Liver (tissue), 3 donors: ENCODE measurements at regions not wholly inside any gene's neighbourhood (a gene's known extent, or its start where the extent isn't known, plus 50 kb on each side); places are given as distances from the start of the nearest gene placed in this dataset.
A peak's percentile ranks its signal among the peaks of the same experiment; 100 is the strongest.

Experiments used
- EGR1 ChIP-seq, 2 donors: IDR thresholded peaks; 2 replicates each; pipeline ENCODE4 v1.6.1; 2016 to 2018; ENCODE audit warnings: antibody characterized with exemption in 2 of 2, low read depth in 2 of 2
- FOXA1 ChIP-seq: IDR thresholded peaks from 2 replicates; pipeline ENCODE4 v1.6.1; 2016; ENCODE audit warnings: antibody characterized with exemption
- GABPA ChIP-seq, 2 donors: IDR thresholded peaks in 1 of 2; conservative IDR thresholded peaks in 1 of 2; 2 replicates each; pipeline ENCODE4 v1.6.1; 2016; ENCODE audit warnings: antibody characterized with exemption in 2 of 2, mild to moderate bottlenecking in 1 of 2, moderate library complexity in 1 of 2
- HNF4G ChIP-seq: IDR thresholded peaks from 2 replicates; pipeline ENCODE4 v1.6.1; 2016; ENCODE audit warnings: antibody characterized with exemption
- JUND ChIP-seq, 2 donors: IDR thresholded peaks; 2 replicates each; pipeline ENCODE4 v1.6.1; 2016; ENCODE audit warnings: antibody characterized with exemption in 2 of 2
- RAD21 ChIP-seq, 2 donors: IDR thresholded peaks; 2 replicates each; pipeline ENCODE4 v1.6.1; 2016; ENCODE audit warnings: antibody characterized with exemption in 2 of 2, mild to moderate bottlenecking in 2 of 2
- RXRA ChIP-seq, 2 donors: IDR thresholded peaks; 2 replicates each; pipeline ENCODE4 v1.6.1; 2017 to 2018; ENCODE audit warnings: antibody characterized with exemption in 2 of 2, mild to moderate bottlenecking in 1 of 2
- SP1 ChIP-seq: IDR thresholded peaks from 2 replicates; pipeline ENCODE4 v1.6.1; 2018; ENCODE audit warnings: antibody characterized with exemption, mild to moderate bottlenecking
- TAF1 ChIP-seq: conservative IDR thresholded peaks from 2 replicates; pipeline ENCODE4 v1.6.1; 2016; ENCODE audit warnings: antibody characterized with exemption, mild to moderate bottlenecking
- YY1 ChIP-seq: IDR thresholded peaks from 2 replicates; pipeline ENCODE4 v1.6.1; 2016; ENCODE audit warnings: antibody characterized with exemption, mild to moderate bottlenecking
- TF ChIP-seq, protein P1 (sequence below): fragments of 150-350 bp; IDR thresholded peaks from 2 replicates; pipeline ENCODE4 v1.5.1; 2017; ENCODE audit warnings: improper control_type of control experiment, low read depth, low read length; ENCODE audit not compliant: missing input control
- TF ChIP-seq, protein P2 (sequence below): IDR thresholded peaks from 2 replicates; pipeline ENCODE4 v1.6.1; 2016; ENCODE audit warnings: antibody characterized with exemption, mild to moderate bottlenecking
- TF ChIP-seq, protein P3 (sequence below): IDR thresholded peaks from 2 replicates; pipeline ENCODE4 v1.6.1; 2016; ENCODE audit warnings: antibody characterized with exemption
- TF ChIP-seq, protein P4 (sequence below): IDR thresholded peaks from 2 replicates; pipeline ENCODE4 v1.6.1; 2016; ENCODE audit warnings: antibody characterized with exemption
- donor health status: healthy.
- donor health status: healthy.

DNA sequence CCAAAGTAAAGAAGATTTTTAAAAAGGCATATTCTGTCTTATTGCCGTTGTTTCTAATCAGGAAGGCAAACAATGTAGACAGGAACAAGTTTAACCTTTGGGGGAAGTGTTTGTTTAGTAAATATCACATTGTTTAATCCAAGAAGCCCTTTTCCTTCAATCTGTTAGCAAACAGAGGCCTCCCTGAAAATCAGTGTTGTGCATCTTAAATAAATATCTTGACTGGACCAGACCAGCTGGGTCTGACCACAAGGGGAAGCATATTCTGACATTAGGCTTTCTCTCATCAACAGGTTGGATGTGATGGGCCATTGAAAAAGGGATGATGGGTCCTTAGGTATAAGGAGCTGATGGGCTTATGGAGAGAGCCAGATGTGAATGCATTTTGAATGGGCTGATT is 81.8 kb upstream of the SGIP1 start:
- TF ChIP-seq, protein P1, sequence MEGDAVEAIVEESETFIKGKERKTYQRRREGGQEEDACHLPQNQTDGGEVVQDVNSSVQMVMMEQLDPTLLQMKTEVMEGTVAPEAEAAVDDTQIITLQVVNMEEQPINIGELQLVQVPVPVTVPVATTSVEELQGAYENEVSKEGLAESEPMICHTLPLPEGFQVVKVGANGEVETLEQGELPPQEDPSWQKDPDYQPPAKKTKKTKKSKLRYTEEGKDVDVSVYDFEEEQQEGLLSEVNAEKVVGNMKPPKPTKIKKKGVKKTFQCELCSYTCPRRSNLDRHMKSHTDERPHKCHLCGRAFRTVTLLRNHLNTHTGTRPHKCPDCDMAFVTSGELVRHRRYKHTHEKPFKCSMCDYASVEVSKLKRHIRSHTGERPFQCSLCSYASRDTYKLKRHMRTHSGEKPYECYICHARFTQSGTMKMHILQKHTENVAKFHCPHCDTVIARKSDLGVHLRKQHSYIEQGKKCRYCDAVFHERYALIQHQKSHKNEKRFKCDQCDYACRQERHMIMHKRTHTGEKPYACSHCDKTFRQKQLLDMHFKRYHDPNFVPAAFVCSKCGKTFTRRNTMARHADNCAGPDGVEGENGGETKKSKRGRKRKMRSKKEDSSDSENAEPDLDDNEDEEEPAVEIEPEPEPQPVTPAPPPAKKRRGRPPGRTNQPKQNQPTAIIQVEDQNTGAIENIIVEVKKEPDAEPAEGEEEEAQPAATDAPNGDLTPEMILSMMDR, result no peak
- TF ChIP-seq RAD21 (IDR thresholded peaks at IDR 0.05) (peak in 1 of 2 donors; percentile 30), JUND (IDR thresholded peaks at IDR 0.05) (no peak), TAF1 (no peak), FOXA1 (no peak), YY1 (no peak), EGR1 (IDR thresholded peaks at IDR 0.05; ENCODE audit: low read depth in 2 of 2) (no peak), RXRA (IDR thresholded peaks at IDR 0.05) (no peak), GABPA (IDR thresholded peaks at IDR 0.05 in 1 of 2, conservative IDR thresholded peaks at IDR 0.05 in 1 of 2) (no peak), SP1 (no peak), HNF4G (no peak)
- TF ChIP-seq, protein P2, sequence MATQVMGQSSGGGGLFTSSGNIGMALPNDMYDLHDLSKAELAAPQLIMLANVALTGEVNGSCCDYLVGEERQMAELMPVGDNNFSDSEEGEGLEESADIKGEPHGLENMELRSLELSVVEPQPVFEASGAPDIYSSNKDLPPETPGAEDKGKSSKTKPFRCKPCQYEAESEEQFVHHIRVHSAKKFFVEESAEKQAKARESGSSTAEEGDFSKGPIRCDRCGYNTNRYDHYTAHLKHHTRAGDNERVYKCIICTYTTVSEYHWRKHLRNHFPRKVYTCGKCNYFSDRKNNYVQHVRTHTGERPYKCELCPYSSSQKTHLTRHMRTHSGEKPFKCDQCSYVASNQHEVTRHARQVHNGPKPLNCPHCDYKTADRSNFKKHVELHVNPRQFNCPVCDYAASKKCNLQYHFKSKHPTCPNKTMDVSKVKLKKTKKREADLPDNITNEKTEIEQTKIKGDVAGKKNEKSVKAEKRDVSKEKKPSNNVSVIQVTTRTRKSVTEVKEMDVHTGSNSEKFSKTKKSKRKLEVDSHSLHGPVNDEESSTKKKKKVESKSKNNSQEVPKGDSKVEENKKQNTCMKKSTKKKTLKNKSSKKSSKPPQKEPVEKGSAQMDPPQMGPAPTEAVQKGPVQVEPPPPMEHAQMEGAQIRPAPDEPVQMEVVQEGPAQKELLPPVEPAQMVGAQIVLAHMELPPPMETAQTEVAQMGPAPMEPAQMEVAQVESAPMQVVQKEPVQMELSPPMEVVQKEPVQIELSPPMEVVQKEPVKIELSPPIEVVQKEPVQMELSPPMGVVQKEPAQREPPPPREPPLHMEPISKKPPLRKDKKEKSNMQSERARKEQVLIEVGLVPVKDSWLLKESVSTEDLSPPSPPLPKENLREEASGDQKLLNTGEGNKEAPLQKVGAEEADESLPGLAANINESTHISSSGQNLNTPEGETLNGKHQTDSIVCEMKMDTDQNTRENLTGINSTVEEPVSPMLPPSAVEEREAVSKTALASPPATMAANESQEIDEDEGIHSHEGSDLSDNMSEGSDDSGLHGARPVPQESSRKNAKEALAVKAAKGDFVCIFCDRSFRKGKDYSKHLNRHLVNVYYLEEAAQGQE, result no peak
- TF ChIP-seq, protein P3, sequence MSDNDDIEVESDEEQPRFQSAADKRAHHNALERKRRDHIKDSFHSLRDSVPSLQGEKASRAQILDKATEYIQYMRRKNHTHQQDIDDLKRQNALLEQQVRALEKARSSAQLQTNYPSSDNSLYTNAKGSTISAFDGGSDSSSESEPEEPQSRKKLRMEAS, result no peak
- TF ChIP-seq, protein P4, sequence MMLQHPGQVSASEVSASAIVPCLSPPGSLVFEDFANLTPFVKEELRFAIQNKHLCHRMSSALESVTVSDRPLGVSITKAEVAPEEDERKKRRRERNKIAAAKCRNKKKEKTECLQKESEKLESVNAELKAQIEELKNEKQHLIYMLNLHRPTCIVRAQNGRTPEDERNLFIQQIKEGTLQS, result no peak
